ENCODE measurements at regions not wholly inside any gene's neighbourhood (a gene's known extent, or its start where the extent isn't known, plus 50 kb on each side); places are given as distances from the start of the nearest gene placed in this dataset.

GRCh38 chr20:12054556-12054955 lies 136.9 kb downstream of the BTBD3 start:
- DNase-seq (ENCODE audit: low read depth) = no peak
- no peak overlapping the region for H3K4me3 ChIP-seq (ENCODE audit: low read length)
- no peak for TF ChIP-seq CTCF (conservative IDR thresholded peaks at IDR 0.05; ENCODE audit: low read depth, low read length)

GRCh38 chr20:12055161-12055560 lies 137.5 kb downstream of the BTBD3 start:
- no peak overlapping the region for H3K4me3 ChIP-seq (ENCODE audit: low read length)
- TF ChIP-seq CTCF (conservative IDR thresholded peaks at IDR 0.05; ENCODE audit: low read depth, low read length) = no peak
- DNase-seq (ENCODE audit: low read depth) = no peak

GRCh38 chr20:12056839-12057238 lies 139.1 kb downstream of the BTBD3 start:
- no peak for TF ChIP-seq CTCF (conservative IDR thresholded peaks at IDR 0.05; ENCODE audit: low read depth, low read length)
- no peak overlapping the region for H3K4me3 ChIP-seq (ENCODE audit: low read length)
- DNase-seq (ENCODE audit: low read depth) = no peak

- H3K4me3 ChIP-seq (ENCODE audit: low read length) = no peak overlapping the region
- DNase-seq (ENCODE audit: low read depth) = no peak
- no peak for TF ChIP-seq CTCF (conservative IDR thresholded peaks at IDR 0.05; ENCODE audit: low read depth, low read length)
These were observed 140.1 kb downstream of the BTBD3 start for GRCh38 chr20:12057778-12058177.

GRCh38 chr20:12058216-12058615 lies 140.5 kb downstream of the BTBD3 start:
- DNase-seq (ENCODE audit: low read depth) = peak; percentile 43
- no peak overlapping the region for H3K4me3 ChIP-seq (ENCODE audit: low read length)
- TF ChIP-seq CTCF (conservative IDR thresholded peaks at IDR 0.05; ENCODE audit: low read depth, low read length) = no peak

- H3K4me3 ChIP-seq (ENCODE audit: low read length) = no peak overlapping the region
- no peak for DNase-seq (ENCODE audit: low read depth)
- TF ChIP-seq CTCF (conservative IDR thresholded peaks at IDR 0.05; ENCODE audit: low read depth, low read length) = no peak
These were observed 143.8 kb downstream of the BTBD3 start for GRCh38 chr20:12061466-12061865.

GRCh38 chr20:12063106-12063684 lies 145.5 kb downstream of the BTBD3 start:
- no peak for DNase-seq (ENCODE audit: low read depth)
- H3K4me3 ChIP-seq (ENCODE audit: low read length) = no peak overlapping the region
- TF ChIP-seq CTCF (conservative IDR thresholded peaks at IDR 0.05; ENCODE audit: low read depth, low read length) = no peak
